Mesenchymal stem cell (in vitro differentiated cells and primary cell): ENCODE measurements at regions not wholly inside any gene's neighbourhood (a gene's known extent, or its start where the extent isn't known, plus 50 kb on each side); places are given as distances from the start of the nearest gene placed in this dataset.

Experiments used
- DNase-seq: peaks from one replicate; pipeline ENCODE4 v3.0.0-alpha.2; 2013
- H2AFZ ChIP-seq: one replicate; pipeline ENCODE4 v1.6.1; 2013; ENCODE audit warnings: low read depth, mild to moderate bottlenecking, control low read depth, inconsistent platforms, low read length, moderate library complexity
- H2AK5ac ChIP-seq: 2 replicates; pipeline ENCODE4 v1.6.1; 2013; ENCODE audit warnings: low read length, moderate library complexity, mild to moderate bottlenecking, inconsistent platforms; ENCODE audit not compliant: severe bottlenecking
- H2BK120ac ChIP-seq: one replicate; pipeline ENCODE4 v1.6.1; 2013; ENCODE audit warnings: low read depth, mild to moderate bottlenecking, inconsistent platforms, low read length, moderate library complexity
- H2BK12ac ChIP-seq, 2 experiments: one replicate each; pipeline ENCODE4 v1.6.1; 2013; ENCODE audit warnings: inconsistent platforms in 2 of 2, low read length in 2 of 2, mild to moderate bottlenecking in 2 of 2, moderate library complexity in 2 of 2, control low read depth in 1 of 2
- H2BK15ac ChIP-seq: one replicate; pipeline ENCODE4 v1.6.1; 2013; ENCODE audit warnings: mild to moderate bottlenecking, low read depth, inconsistent platforms; ENCODE audit not compliant: poor library complexity, severe bottlenecking
- H2BK5ac ChIP-seq: 2 replicates; pipeline ENCODE4 v1.6.1; 2013; ENCODE audit warnings: low read depth, mild to moderate bottlenecking, low read length, control low read depth, inconsistent platforms; ENCODE audit not compliant: poor library complexity, severe bottlenecking
- H3K14ac ChIP-seq, 2 experiments: one replicate each; pipeline ENCODE4 v1.6.1; 2013; ENCODE audit warnings: inconsistent platforms in 2 of 2, low read length in 2 of 2, control low read depth in 1 of 2, mild to moderate bottlenecking in 1 of 2, moderate library complexity in 1 of 2
- H3K18ac ChIP-seq, 2 experiments: one replicate each; pipeline ENCODE4 v1.6.1; 2013; ENCODE audit warnings: inconsistent platforms in 2 of 2, low read length in 2 of 2, control low read depth in 1 of 2, low read depth in 1 of 2, mild to moderate bottlenecking in 1 of 2
- H3K23ac ChIP-seq, 2 experiments: one replicate each; pipeline ENCODE4 v1.6.1; 2013; ENCODE audit warnings: inconsistent platforms in 2 of 2, low read length in 2 of 2, mild to moderate bottlenecking in 2 of 2, moderate library complexity in 2 of 2, control low read depth in 1 of 2
- H3K27ac ChIP-seq: 2 replicates; pipeline ENCODE4 v1.5.1; 2013; ENCODE audit warnings: mild to moderate bottlenecking, moderate library complexity, low read length, control low read depth, inconsistent platforms; ENCODE audit not compliant: poor library complexity, severe bottlenecking
- H3K27me3 ChIP-seq, 2 experiments: 2 replicates each; pipeline versions ENCODE4 v1.6.1 to v1.7.0; 2013; ENCODE audit warnings: low read length in 2 of 2, mild to moderate bottlenecking in 2 of 2, moderate library complexity in 2 of 2, control low read depth in 1 of 2, inconsistent platforms in 1 of 2; ENCODE audit not compliant: control insufficient read depth in 1 of 2, insufficient read depth in 1 of 2
- H3K36me3 ChIP-seq, 2 experiments: 2 replicates each; pipeline versions ENCODE4 v1.6.1 to v1.7.0; 2013; ENCODE audit warnings: low read length in 2 of 2, control low read depth in 1 of 2, inconsistent platforms in 1 of 2, low read depth in 1 of 2, mild to moderate bottlenecking in 1 of 2; ENCODE audit not compliant: insufficient read depth in 2 of 2, control insufficient read depth in 1 of 2
- H3K4ac ChIP-seq, 2 experiments: one replicate each; pipeline ENCODE4 v1.6.1; 2013; ENCODE audit warnings: inconsistent platforms in 2 of 2, low read length in 2 of 2, mild to moderate bottlenecking in 2 of 2, moderate library complexity in 2 of 2, control low read depth in 1 of 2, low read depth in 1 of 2
- H3K4me1 ChIP-seq: 2 replicates; pipeline ENCODE4 v1.6.1; 2013; ENCODE audit warnings: low read depth, low read length, control low read depth; ENCODE audit not compliant: control insufficient read depth, insufficient read depth
- H3K4me2 ChIP-seq: 2 replicates; pipeline ENCODE4 v1.6.1; 2013; ENCODE audit warnings: low read length, mild to moderate bottlenecking, inconsistent platforms; ENCODE audit not compliant: poor library complexity, severe bottlenecking
- H3K4me3 ChIP-seq, 2 experiments: 2 replicates each; pipeline versions ENCODE4 v1.5.1 to v1.7.0; 2013; ENCODE audit warnings: low read length in 2 of 2, mild to moderate bottlenecking in 2 of 2, control low read depth in 1 of 2, low read depth in 1 of 2; ENCODE audit not compliant: insufficient read depth in 1 of 2
- H3K79me1 ChIP-seq: replicated peaks from 2 replicates; pipeline ENCODE4 v1.6.1; 2013; ENCODE audit warnings: mild to moderate bottlenecking, control low read depth, low read length, inconsistent platforms; ENCODE audit not compliant: poor library complexity, severe bottlenecking
- H3K9ac ChIP-seq: 2 replicates; pipeline ENCODE4 v1.7.0; 2013; ENCODE audit warnings: mild to moderate bottlenecking, low read length, moderate library complexity
- H3K9me3 ChIP-seq: 2 replicates; pipeline ENCODE4 v1.7.0; 2013; ENCODE audit warnings: mild to moderate bottlenecking, low read length; ENCODE audit not compliant: control insufficient read depth
- H4K8ac ChIP-seq: one replicate; pipeline ENCODE4 v1.6.1; 2013; ENCODE audit warnings: inconsistent platforms, mild to moderate bottlenecking, low read length, moderate library complexity
- H4K91ac ChIP-seq: one replicate; pipeline ENCODE4 v1.6.1; 2013; ENCODE audit warnings: mild to moderate bottlenecking, low read length, inconsistent platforms
- WGBS: methylation state at CpG from one replicate; pipeline ENCODE4 v1.1.7; 2013; ENCODE audit warnings: mixed read lengths; 5-methylcytosine and 5-hydroxymethylcytosine counted together

GRCh38 chr1:216777148-216777547 lies 53.9 kb upstream of the ESRRG start:
- no peak overlapping the region for H2BK120ac ChIP-seq
- H2AFZ ChIP-seq: no peak overlapping the region
- no peak overlapping the region for H3K4me2 ChIP-seq
- no peak overlapping the region for H3K23ac ChIP-seq
- H2BK5ac ChIP-seq: no peak overlapping the region
- H2BK12ac ChIP-seq: no peak overlapping the region
- no peaks in the 10 kb centered on the region for H3K79me1 ChIP-seq
- H3K27me3 ChIP-seq: no peaks in the 10 kb centered on the region
- H3K18ac ChIP-seq: no peak overlapping the region
- H3K36me3 ChIP-seq: no peaks in the 10 kb centered on the region
- no peak overlapping the region for H4K91ac ChIP-seq
- H2AK5ac ChIP-seq: no peak overlapping the region
- H3K9ac ChIP-seq: no peak overlapping the region
- H3K9me3 ChIP-seq: no peaks in the 10 kb centered on the region
- no peak overlapping the region for H3K4ac ChIP-seq
- WGBS: 87% methylated on average over 2 of the region's 5 CpGs
- no peak overlapping the region for H2BK15ac ChIP-seq
- no peaks in the 10 kb centered on the region for H3K4me1 ChIP-seq
- no peak overlapping the region for H4K8ac ChIP-seq
- DNase-seq: no peak
- H3K27ac ChIP-seq: no peak overlapping the region
- no peak overlapping the region for H3K4me3 ChIP-seq
- peak overlapping the region in 1 of 2 experiments; percentile 68 for H3K14ac ChIP-seq
